Pancreas (tissue), 10 donors: ENCODE measurements at regions not wholly inside any gene's neighbourhood (a gene's known extent, or its start where the extent isn't known, plus 50 kb on each side); places are given as distances from the start of the nearest gene placed in this dataset.

ENCODE experiments used
- ATAC-seq, 4 donors: fragments of 200-7000 bp; cut with Tn5 transposase; one replicate each; pipeline versions ENCODE4 v1.8.0 to v1.9.1; 2020; ENCODE audit warnings: mild to moderate bottlenecking in 4 of 4, moderate library complexity in 4 of 4
- DNase-seq, 6 donors: peaks; one replicate each; pipeline ENCODE4 v3.0.0-alpha.2; 2020
- FAIRE-seq: peaks from 2 replicates; lab custom pipeline; 2012; peaks lifted over from hg19 to GRCh38; lab: Jason Lieb, UNC
- H3K27ac ChIP-seq, 4 donors: fragments of 200-600 bp; sonication (generic); 1 replicate in 3 of 4; 2 replicates in 1 of 4; pipeline versions ENCODE4 v1.5.0 to v1.8.0; 2020
- H3K27me3 ChIP-seq, 4 donors: fragments of 200-600 bp; one replicate each; pipeline ENCODE4 v1.8.0; 2021
- H3K36me3 ChIP-seq, 3 donors: fragments of 200-600 bp; sonication (generic) in 1 of 3; one replicate each; pipeline versions ENCODE4 v1.5.0 to v1.8.0; 2020 to 2021
- H3K4me1 ChIP-seq, 3 donors: fragments of 200-600 bp; one replicate each; pipeline ENCODE4 v1.8.0; 2021
- H3K4me3 ChIP-seq, 4 donors: fragments of 200-600 bp; sonication (generic) in 2 of 4; one replicate each; pipeline versions ENCODE4 v1.5.0 to v1.8.0; 2020 to 2021
- H3K9me3 ChIP-seq, 4 donors: fragments of 200-600 bp; one replicate each; pipeline ENCODE4 v1.8.0; 2021
- WGBS, 2 donors: extraction: QIAGEN DNeasy Blood & Tissue Kit; methylation state at CpG; one replicate each; pipeline ENCODE4 v1.1.7; 2013; 5-methylcytosine and 5-hydroxymethylcytosine counted together
- intact Hi-C, 3 donors: fragments of 100-400 bp; cut with DNase I; formaldehyde crosslinking; loops; one replicate each; pipeline versions ENCODE4 v1.11.1 to v1.14.2; 2022
- TF ChIP-seq, protein P1 (sequence below), 4 donors: fragments of 200-600 bp; sonication (generic) in 3 of 4; IDR thresholded peaks; one replicate each; pipeline versions ENCODE4 v1.5.0 to v1.8.0; 2021; ENCODE audit warnings: antibody characterized with exemption in 4 of 4
- donor health status: healthy with polysubstance abuse.
- donor health status: DM: no; HTN: no; CAD: no; lungs with moderate emphysema.
- donor health status: DM: no; HTN: no; CAD: no.
- donor health status: control.
- donor health status: control.
- donor health status: Bipolar disorder and iron deficiency.
- donor health status: DM: yes; HTN: yes; CAD: no.
- donor health status: DM: no; HTN: no; CAD: no.
- donor health status: DM: no; HTN: no; CAD: no.
- donor health status: DM: yes; HTN: yes; CAD: no.

DNA sequence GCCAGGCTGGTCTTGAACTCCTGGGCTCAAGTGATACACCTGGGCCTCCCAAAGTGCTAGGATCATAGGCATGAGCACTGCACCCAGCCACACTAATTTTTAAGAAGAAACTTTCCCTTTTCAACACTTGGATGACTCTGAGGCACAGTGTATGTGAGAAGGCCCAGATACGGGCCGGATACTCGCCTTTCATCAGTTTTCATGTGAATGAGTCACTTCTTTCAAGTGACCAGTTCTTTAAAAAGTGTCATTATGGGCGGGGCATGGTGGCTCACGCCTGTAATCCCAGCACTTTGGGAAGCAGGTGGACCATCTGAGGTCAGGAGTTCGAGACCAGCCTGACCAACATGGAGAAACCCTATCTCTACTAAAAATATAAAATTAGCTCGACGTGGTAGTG is 120.8 kb downstream of the CTTN start:
- TF ChIP-seq, protein P1, sequence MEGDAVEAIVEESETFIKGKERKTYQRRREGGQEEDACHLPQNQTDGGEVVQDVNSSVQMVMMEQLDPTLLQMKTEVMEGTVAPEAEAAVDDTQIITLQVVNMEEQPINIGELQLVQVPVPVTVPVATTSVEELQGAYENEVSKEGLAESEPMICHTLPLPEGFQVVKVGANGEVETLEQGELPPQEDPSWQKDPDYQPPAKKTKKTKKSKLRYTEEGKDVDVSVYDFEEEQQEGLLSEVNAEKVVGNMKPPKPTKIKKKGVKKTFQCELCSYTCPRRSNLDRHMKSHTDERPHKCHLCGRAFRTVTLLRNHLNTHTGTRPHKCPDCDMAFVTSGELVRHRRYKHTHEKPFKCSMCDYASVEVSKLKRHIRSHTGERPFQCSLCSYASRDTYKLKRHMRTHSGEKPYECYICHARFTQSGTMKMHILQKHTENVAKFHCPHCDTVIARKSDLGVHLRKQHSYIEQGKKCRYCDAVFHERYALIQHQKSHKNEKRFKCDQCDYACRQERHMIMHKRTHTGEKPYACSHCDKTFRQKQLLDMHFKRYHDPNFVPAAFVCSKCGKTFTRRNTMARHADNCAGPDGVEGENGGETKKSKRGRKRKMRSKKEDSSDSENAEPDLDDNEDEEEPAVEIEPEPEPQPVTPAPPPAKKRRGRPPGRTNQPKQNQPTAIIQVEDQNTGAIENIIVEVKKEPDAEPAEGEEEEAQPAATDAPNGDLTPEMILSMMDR (IDR thresholded peaks at IDR 0.05): no peak
- Histone ChIP-seq H3K27ac (no peak overlapping the region), H3K27me3 (no peaks in the 10 kb centered on the region), H3K9me3 (no peaks in the 10 kb centered on the region), H3K36me3 (no peaks in the 10 kb centered on the region), H3K4me3 (no peak overlapping the region), H3K4me1 (no peaks in the 10 kb centered on the region)
- peak in 2 of 6 donors; percentile 1 to 11 for DNase-seq
- intact Hi-C loops: no loop called here
- WGBS, 2 donors: 87 to 93% methylated on average over 8 of the region's 8 CpGs
- FAIRE-seq: no peak
- no peak for ATAC-seq

DNA sequence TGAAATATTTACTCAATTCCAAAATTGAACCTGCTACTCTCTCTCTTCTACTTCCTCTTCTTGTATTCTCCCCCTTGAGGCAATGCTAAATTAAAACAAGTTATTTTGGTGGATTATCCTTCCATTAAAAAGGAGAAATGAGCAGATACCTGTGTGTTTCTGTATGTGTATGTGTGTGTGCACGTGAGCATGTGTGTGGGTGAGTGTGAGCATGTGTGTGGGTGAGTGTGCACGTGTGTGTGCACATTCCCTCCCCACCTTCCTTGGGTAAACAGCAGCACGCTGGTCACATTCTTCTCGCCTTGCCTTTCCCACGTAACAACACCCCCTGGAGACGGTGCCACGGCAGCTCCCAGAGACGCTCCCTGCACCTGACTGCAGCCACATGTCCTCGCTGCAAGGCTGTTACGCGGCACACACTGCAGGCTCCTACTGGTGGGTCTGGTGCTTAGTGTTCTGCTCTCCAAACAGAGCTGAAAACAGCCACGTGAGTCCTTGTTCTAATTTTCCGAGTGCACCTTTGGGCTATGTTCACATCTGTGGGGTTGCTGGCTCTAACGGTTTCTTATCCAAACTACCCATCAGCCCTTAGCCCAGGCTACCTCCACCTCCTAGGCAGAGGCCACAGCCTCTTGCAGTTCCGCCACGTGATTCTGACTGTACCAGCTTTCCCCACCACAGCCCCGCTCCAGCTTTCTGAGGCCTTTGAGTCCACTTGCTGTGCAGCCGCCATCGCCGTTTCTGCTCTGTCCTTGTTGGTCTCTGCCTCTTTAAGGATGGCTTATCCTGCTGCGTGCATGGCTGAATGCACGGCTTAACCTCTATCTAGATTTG is 123.4 kb downstream of the CTTN start:
- TF ChIP-seq, protein P1 (IDR thresholded peaks at IDR 0.05): no peak
- no peaks in the 10 kb centered on the region for H3K27me3 ChIP-seq
- no peak overlapping the region for H3K27ac ChIP-seq
- H3K4me1 ChIP-seq: no peaks in the 10 kb centered on the region
- WGBS, 2 donors: 68 to 74% methylated on average over 22 of the region's 22 CpGs
- no peak for FAIRE-seq
- intact Hi-C loops: no loop called here
- no peak overlapping the region for H3K4me3 ChIP-seq
- no peaks in the 10 kb centered on the region for H3K9me3 ChIP-seq
- H3K36me3 ChIP-seq: no peaks in the 10 kb centered on the region
- ATAC-seq: peak; percentile 17 to 63 (median 48)
- DNase-seq: peak in 2 of 6 donors; percentile 30 to 47

DNA sequence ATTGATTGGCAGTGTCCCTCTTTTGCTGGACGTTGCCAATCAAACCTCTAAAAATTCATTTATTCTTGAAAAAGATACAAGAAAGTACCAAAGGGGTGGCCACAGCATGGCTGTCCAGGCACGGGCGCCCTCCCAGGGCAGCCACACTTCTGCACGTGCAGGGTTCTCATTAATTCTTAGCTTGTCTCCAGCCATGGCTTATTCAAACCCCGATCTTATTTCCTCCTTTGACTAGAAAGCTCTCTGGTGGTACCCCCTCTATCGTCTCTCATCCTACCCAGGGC is 123.9 kb downstream of the CTTN start:
- no peaks in the 10 kb centered on the region for H3K9me3 ChIP-seq
- DNase-seq: no peak
- TF ChIP-seq, protein P1 (IDR thresholded peaks at IDR 0.05): no peak
- no peaks in the 10 kb centered on the region for H3K27me3 ChIP-seq
- no peak overlapping the region for H3K27ac ChIP-seq
- FAIRE-seq: no peak
- ATAC-seq: no peak
- no peaks in the 10 kb centered on the region for H3K4me1 ChIP-seq
- WGBS, 2 donors: 65 to 83% methylated on average over 6 of the region's 6 CpGs
- H3K36me3 ChIP-seq: no peaks in the 10 kb centered on the region
- intact Hi-C loops: no loop called here
- H3K4me3 ChIP-seq: no peak overlapping the region

DNA sequence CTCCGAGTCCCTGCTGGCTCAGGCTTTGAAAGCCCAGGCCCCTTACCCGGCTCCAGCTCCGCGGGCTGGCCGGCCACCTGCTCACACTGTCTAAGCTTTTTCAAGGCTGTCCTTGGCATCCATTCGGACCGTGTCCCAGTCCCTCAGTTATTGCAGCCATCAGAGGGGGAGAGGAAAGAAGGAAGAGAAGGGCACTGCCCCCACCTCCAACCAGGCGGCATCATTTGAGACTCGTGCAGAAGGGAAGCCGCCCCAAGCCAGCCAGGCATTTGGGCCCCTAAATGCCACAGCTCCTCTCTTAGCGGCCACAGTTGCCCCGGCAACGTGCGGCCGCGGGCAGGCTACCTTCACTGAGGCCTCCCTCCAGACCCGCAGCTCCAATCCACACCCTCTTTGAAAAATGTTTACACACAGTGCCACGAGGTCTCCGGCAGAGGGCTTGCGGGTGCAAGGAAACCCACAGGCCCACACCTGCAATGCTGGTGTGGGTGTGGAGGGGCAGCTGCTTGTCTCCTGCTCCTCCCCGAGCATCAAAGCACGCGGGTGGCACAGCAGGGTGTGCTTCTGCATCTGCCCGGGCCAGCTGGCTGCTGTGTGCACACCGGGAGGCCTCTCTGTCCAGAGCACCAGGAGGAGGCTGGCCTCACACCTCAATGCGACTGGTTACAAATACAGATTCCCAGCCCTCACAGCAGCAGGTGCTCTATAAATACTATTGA is 124.4 kb downstream of the CTTN start:
- Histone ChIP-seq H3K4me1 (no peaks in the 10 kb centered on the region), H3K27ac (no peak overlapping the region), H3K4me3 (no peak overlapping the region), H3K9me3 (no peaks in the 10 kb centered on the region), H3K27me3 (no peaks in the 10 kb centered on the region), H3K36me3 (no peaks in the 10 kb centered on the region)
- FAIRE-seq: no peak
- peak in 3 of 4 donors; percentile 15 to 50 (median 33) for ATAC-seq
- 65% methylated on average over 26 of the region's 26 CpGs for WGBS, 2 donors
- intact Hi-C loops: no loop called here
- DNase-seq: peak in 2 of 6 donors; percentile 39 to 47
- TF ChIP-seq, protein P1 (IDR thresholded peaks at IDR 0.05): no peak
